ENCODE measurements at regions not wholly inside any gene's neighbourhood (a gene's known extent, or its start where the extent isn't known, plus 50 kb on each side); places are given as distances from the start of the nearest gene placed in this dataset.

DNA sequence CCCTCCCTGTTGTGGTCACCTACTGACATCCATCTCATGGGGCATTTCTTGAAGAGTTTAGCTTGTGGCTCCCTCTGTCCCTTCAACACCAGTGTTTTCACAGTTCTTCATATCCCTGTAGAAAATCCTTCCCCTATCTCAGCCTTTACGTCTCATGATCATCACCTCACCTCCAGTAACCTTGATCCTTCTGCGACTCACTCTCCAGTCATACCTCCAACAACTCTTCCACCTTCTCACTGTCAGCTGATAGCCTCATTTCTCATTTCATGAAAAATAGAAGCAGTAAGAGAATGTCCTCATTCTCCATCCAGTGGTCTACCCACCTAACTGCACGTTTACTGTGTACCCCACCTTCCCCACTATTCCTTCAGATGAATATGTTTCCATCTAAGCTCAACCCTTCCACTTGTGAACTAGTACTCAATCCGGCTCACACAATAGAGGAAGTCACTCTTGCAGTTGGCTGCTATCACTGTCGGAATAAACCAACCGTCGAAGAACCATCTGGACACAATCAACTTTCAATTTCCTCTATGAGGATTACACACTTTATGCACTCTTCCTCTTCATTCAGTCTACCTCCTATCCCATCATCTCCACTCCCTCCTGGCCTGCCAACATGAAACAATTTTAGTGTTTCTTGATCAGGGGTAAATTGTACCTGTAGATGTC, 256.0 kb downstream of the AHR start:
- TF ChIP-seq POLR2A (IDR thresholded peaks at IDR 0.05) = no peak
- TF ChIP-seq, protein P1, sequence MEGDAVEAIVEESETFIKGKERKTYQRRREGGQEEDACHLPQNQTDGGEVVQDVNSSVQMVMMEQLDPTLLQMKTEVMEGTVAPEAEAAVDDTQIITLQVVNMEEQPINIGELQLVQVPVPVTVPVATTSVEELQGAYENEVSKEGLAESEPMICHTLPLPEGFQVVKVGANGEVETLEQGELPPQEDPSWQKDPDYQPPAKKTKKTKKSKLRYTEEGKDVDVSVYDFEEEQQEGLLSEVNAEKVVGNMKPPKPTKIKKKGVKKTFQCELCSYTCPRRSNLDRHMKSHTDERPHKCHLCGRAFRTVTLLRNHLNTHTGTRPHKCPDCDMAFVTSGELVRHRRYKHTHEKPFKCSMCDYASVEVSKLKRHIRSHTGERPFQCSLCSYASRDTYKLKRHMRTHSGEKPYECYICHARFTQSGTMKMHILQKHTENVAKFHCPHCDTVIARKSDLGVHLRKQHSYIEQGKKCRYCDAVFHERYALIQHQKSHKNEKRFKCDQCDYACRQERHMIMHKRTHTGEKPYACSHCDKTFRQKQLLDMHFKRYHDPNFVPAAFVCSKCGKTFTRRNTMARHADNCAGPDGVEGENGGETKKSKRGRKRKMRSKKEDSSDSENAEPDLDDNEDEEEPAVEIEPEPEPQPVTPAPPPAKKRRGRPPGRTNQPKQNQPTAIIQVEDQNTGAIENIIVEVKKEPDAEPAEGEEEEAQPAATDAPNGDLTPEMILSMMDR (IDR thresholded peaks at IDR 0.05) = no peak

All from breast epithelium (tissue), 3 donors.